ENCODE measurements at regions not wholly inside any gene's neighbourhood (a gene's known extent, or its start where the extent isn't known, plus 50 kb on each side); places are given as distances from the start of the nearest gene placed in this dataset.

DNA sequence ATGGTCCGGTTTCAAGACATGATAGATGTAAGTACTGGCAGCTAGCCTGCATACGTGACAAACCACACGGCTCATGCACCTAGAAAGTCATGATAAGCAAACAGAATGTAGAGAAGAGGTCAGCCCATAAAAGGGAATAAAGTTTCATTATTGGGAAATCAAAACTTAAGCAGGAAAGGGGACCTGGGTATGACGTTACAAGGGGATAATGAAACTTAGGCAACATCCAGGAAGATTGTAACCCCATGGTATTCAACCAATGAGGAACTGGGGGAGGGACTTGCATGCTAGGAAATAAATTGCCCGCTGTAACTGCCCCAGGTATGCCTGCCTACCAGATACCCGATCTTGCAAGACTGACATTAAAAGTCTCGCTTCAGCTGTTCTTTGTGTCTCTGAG is 1679.0 kb downstream of the SUCLG1 start:
- no peak for TF ChIP-seq EGR1 (IDR thresholded peaks at IDR 0.05)
- no peak for TF ChIP-seq EP300 (IDR thresholded peaks at IDR 0.05; ENCODE audit: borderline replicate concordance)
